ENCODE measurements at regions not wholly inside any gene's neighbourhood (a gene's known extent, or its start where the extent isn't known, plus 50 kb on each side); places are given as distances from the start of the nearest gene placed in this dataset.

DNA sequence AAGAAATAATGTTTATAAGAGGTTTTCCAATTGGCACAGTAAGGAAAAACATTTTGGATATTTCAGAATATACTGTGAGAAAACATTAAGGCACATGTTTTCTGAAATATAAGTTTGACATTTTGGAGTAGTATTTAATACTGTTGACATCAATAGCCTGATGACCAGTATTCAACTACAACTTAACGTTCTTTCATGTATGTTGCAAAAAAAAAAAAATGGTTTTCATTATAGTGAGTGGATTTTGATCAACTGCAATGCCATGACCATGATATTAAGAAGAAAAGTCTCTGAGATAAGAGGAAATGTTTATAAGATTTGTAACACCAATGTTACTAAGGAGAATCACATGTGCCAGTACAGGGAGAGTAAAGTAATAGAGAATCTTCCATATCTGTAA, 252.8 kb upstream of the RORA start:
- no peak overlapping the region for H4K91ac ChIP-seq (ENCODE audit: insufficient read length, low read depth, low read length)
- no peak overlapping the region for H3K18ac ChIP-seq (ENCODE audit: insufficient read length, low read depth, low read length)
- H4K5ac ChIP-seq (ENCODE audit: insufficient read length, low read depth, low read length): no peak overlapping the region
- Mint-ChIP-seq H3K4me1 (peaks cover 0 to 6% of the 10 kb centered on the region in 2 experiments; a peak in 1 of 4 replicates), H3K27me3 (ENCODE audit: low read depth) (no peaks in the 10 kb centered on the region; the same call in 1 of the 2 replicates), H3K4me3 (no peak overlapping the region), H3K27ac (no peak overlapping the region), H3K9me3 (no peaks in the 10 kb centered on the region), H3K36me3 (ENCODE audit: insufficient read depth in 1 of 3, low read depth in 3 of 3) (no peaks in the 10 kb centered on the region; a peak in 1 of 7 replicates)
- no CpG with 5 or more reads among the region's 1 CpG for WGBS (ENCODE audit: extremely low coverage, insufficient read length, low lambda C conversion rate)
- H2BK20ac ChIP-seq (ENCODE audit: low read depth, low read length, poor library complexity, severe bottlenecking): no peak overlapping the region
- no peak overlapping the region for H3T11ph ChIP-seq (ENCODE audit: low read length)
- H3K56ac ChIP-seq (ENCODE audit: insufficient read length, low read depth, low read length): no peak overlapping the region
- TF ChIP-seq, protein P1, sequence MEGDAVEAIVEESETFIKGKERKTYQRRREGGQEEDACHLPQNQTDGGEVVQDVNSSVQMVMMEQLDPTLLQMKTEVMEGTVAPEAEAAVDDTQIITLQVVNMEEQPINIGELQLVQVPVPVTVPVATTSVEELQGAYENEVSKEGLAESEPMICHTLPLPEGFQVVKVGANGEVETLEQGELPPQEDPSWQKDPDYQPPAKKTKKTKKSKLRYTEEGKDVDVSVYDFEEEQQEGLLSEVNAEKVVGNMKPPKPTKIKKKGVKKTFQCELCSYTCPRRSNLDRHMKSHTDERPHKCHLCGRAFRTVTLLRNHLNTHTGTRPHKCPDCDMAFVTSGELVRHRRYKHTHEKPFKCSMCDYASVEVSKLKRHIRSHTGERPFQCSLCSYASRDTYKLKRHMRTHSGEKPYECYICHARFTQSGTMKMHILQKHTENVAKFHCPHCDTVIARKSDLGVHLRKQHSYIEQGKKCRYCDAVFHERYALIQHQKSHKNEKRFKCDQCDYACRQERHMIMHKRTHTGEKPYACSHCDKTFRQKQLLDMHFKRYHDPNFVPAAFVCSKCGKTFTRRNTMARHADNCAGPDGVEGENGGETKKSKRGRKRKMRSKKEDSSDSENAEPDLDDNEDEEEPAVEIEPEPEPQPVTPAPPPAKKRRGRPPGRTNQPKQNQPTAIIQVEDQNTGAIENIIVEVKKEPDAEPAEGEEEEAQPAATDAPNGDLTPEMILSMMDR (conservative IDR thresholded peaks at IDR 0.05): no peak
- H3K9ac ChIP-seq (ENCODE audit: extremely low read depth, insufficient read length, low read length): no peak overlapping the region
- DNase-seq: no peak
- no peak overlapping the region for H2BK12ac ChIP-seq (ENCODE audit: insufficient read length, low read depth, low read length)
- no peaks in the 10 kb centered on the region for H3K79me1 ChIP-seq (ENCODE audit: insufficient read depth, low read depth, low read length, poor library complexity, severe bottlenecking)
- H4K20me1 ChIP-seq (ENCODE audit: control insufficient read depth, insufficient read depth, insufficient read length): no peaks in the 10 kb centered on the region
- H3K23ac ChIP-seq (ENCODE audit: insufficient read length, low read depth, low read length): no peak overlapping the region
- H3K23me2 ChIP-seq (ENCODE audit: insufficient read length, low read depth, low read length, poor library complexity, severe bottlenecking): no peaks in the 10 kb centered on the region
- H2BK15ac ChIP-seq (ENCODE audit: low read depth, low read length): no peak overlapping the region
- H2AK5ac ChIP-seq (ENCODE audit: insufficient read length, low read length): no peak overlapping the region
- H2BK5ac ChIP-seq (ENCODE audit: insufficient read length, low read length): no peak overlapping the region
- H3K14ac ChIP-seq (ENCODE audit: insufficient read depth, low read length): no peak overlapping the region
- no peaks in the 10 kb centered on the region for H3K79me2 ChIP-seq (ENCODE audit: insufficient read depth, low read length)
- H3K4me1 ChIP-seq (ENCODE audit: insufficient read depth, low read length): no peaks in the 10 kb centered on the region
- no peaks in the 10 kb centered on the region for H3K9me3 ChIP-seq (ENCODE audit: control insufficient read depth, low read depth, low read length)
- no peak overlapping the region for H2BK120ac ChIP-seq (ENCODE audit: low read depth, low read length, poor library complexity, severe bottlenecking)
- H4K8ac ChIP-seq (replicated peaks; ENCODE audit: insufficient read length, low read depth, low read length): no peak overlapping the region
- H3K4ac ChIP-seq (ENCODE audit: low read depth, low read length): no peak overlapping the region
- no peak overlapping the region for H2AFZ ChIP-seq (ENCODE audit: low read length)
- no peak overlapping the region for H3K4me2 ChIP-seq (ENCODE audit: insufficient read depth, insufficient read length, low read length)
- H3K27ac ChIP-seq (ENCODE audit: insufficient read length, low read depth, low read length): no peak overlapping the region
- H3K27me3 ChIP-seq (ENCODE audit: insufficient read depth, low read length): no peaks in the 10 kb centered on the region
